ENCODE measurements at regions not wholly inside any gene's neighbourhood (a gene's known extent, or its start where the extent isn't known, plus 50 kb on each side); places are given as distances from the start of the nearest gene placed in this dataset.

- no peak for DNase-seq
These were observed 593.7 kb upstream of the KLF4 start for GRCh38 chr9:108083160-108083750.

DNA sequence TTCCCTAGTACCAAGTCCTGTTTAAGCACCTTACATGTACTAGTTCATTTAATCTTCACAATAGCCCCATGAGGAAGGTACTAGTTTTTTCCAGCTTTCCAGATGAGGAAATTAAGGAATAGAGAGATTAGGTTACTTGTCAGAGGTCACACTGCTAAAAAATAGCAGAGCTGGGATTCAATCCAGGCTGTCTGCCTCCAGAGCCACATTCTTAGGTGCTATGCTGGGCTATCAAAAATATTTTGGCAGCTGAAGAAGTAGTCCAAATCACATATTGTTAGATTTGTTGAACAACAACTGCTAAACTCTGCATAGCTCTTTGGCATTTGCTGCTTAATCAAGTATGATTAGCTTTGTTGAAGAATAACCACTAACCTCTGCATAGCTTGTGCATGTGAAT is 591.5 kb upstream of the KLF4 start:
- no peak for DNase-seq

DNA sequence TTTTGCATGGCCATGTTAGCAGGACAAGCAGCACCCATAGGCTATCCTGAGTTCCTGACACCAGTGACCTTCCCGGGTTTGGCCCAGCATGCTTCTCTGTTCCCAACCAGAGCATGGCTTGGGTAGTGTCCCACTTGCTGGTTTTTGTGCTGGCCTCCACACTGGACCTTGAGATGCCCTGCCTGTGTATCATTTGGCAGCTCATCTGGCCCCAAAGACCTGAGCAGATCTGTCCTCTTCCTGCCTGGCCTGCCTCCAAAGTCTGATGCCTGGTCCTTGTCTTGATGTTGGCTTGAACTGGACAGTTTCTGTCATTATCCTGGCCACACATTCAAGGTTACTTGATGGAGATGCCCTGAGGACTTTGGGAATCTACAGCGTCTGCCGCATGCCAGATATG is 590.7 kb upstream of the KLF4 start:
- no peak for DNase-seq

DNA sequence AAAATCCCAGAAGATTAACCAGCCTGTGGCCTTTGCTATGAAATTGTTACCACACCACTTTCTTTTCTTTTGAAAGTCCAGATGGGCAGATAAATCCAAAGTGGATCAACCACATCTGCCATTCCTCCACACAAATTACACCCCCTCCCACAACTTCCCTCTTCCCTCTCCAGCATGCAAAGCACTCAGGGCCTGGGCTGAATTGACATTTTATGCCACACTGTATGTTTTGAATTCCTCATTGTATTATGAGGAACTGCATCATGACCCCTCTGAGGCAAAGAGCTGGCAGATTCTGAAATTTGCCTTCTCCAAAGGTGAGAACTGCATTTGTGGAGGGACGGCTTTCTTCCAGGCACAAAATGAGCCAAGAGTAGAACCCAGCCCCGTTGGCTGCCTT is 589.2 kb upstream of the KLF4 start:
- no peak for DNase-seq

GRCh38 chr9:108078375-108078774 is 588.8 kb upstream of the KLF4 start:
- no peak for DNase-seq

DNA sequence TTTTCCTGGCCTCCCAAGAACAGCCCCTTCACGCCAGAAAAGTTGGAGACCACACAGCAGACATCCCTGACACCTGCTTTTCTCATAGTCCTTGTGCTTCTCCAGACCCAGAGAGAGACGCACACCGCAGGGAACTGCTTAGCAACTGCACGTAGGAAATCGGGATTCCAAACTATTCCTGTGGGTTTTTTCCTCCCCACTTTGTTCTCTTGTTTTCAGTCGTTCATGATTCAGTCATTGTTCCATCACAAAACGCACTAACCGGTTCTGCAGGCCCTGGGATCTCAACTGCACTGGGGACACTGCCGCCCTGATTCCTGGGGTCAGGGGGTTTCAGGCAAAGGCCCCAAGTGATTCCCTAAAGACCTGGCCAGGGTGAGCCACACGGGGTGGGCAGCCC is 588.0 kb upstream of the KLF4 start:
- no peak for DNase-seq

DNA sequence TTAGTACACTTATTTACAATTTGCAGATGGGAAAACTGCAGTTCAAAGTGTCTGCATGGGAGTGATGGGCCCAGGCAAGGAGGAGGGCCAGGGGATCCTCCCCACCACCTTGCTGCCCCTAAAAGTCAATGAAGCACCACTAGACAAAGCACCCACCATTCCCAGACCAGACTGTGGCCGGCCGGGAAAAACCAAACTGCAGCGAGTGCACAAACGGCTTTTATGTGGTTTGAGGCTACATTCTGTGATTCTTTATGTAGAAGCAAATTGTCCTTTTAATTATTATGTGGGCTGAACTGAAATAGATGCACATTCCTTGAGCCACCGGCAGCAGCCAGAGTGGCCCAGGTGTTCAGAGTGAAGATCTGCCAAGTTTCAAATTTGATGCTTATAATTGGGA is 585.3 kb upstream of the KLF4 start:
- DNase-seq = no peak

GRCh38 chr9:108073823-108074222 is 584.3 kb upstream of the KLF4 start:
- no peak for DNase-seq

DNA sequence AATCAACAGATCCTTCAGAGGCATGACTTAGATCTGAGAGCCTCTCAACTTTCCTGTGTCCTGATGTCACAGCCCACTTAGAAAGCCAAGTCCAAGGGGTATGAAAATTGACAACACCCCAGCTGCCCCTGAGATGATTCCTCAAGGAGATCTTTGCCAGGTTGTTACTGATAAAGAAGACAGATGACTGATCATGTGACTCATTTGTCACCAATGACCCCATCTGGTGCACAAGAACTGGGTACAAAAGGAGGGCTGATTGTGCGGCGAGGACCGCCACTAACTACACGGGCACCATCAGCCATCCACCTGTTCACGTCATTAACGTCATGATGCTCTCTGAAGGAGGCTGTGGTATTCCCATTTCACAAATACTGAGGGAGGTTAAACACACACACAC is 583.2 kb upstream of the KLF4 start:
- DNase-seq = no peak

- DNase-seq = no peak
These were observed 581.3 kb upstream of the KLF4 start for GRCh38 chr9:108070861-108071260.

DNA sequence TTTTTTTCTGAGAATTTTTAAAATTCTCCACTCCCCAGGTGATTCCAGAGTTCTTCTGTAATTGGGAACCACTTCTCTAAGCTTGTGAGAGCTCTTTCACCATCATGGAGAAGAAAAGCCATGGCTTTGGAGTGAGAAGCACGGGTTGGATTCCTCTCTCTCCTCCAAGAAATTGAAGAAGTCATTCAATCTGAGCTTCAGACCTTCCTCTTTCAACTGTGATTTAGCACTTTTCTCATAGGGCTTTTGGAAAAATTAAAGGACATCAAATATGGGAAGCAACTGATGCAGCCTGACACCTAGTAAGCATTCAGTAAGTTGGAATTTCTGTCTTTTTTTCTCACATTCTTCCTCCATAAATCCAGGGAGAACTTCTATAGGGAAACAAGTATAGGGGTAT is 580.4 kb upstream of the KLF4 start:
- no peak for DNase-seq

- DNase-seq = no peak
These were observed 573.1 kb upstream of the KLF4 start for GRCh38 chr9:108062680-108063079.

DNA sequence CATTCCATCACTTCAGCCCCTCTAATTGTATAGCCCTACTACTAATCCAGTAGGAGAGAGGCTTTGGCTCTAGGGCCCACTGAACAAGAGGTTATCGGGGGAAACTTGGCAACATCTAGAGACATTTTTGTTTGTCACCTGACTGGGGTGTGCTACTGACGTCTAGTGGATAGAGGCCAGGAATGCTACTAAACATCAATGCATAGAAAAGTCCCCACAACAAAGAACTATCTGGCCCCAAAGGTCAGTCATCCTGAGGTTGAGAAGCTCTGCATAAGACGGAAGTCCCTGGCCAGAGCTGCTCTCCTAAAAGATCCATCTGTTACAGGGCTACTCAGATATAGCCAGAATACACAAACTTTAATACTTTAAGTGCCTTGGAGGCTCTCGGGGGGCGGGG is 570.6 kb upstream of the KLF4 start:
- DNase-seq = no peak

DNA sequence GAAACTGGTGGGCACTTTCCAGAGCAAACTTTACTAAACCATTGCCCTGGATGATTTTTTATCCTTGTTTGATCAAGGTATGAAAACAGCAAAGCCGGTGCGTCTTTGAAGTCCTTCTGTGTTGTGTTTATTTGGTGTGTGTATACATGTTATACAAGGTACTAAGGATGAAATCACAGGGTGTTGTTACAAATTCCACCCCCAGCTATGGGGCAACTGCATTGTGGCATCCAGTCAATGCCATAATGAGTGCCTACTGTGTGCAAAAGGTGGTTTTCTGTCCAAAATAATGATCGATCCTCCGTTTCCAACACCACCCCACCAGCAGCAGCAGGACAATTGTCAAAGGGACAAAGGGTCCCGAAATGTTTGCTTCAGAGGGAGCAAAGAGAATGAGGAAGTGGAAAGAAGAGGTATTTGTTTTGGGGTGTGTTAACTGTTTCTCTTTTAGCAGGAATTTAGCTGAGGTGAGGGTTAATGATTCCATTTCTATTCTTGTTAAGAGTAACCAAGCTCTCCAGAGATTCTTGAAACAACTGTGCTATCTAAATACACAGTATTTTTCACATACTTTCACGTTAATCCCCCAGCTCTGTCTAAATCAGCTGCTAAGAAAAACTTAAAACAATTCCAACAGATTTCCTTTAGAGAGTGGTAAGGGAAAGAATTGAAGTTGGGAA is 568.7 kb upstream of the KLF4 start:
- no peak for DNase-seq

DNA sequence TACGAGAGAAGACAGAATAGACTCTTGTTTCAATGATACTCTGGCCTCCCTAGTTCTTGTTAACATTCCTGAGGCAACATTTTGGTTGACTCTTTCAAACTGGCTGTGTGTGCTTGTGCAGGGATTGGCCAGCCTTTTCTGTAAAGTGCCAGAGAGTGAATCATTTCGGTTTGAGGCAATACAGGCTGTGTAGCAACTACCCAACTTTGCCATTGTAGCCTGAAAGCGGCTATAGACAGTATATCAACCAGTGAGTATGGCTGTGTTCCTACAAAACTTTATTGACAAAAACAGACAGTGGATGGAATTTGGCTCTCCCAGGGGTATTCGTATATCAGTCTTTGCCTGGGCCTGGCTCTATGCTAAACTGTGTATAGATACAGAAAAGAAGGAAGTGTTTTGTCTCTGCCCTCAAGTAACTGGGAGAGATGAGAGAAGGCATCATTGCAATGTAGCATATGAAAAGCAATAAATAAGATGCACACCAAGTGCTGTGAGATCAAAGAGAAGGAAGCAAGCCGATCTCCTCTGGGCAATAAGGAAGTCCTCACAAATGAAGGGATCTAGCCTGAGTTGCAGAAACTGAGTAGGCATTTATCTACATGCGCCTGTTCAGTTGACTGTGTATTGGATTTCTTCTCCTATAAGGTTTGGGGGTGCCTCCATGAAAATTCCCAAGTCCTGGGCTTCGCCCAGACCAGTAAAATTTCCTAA is 568.0 kb upstream of the KLF4 start:
- no peak for DNase-seq

DNA sequence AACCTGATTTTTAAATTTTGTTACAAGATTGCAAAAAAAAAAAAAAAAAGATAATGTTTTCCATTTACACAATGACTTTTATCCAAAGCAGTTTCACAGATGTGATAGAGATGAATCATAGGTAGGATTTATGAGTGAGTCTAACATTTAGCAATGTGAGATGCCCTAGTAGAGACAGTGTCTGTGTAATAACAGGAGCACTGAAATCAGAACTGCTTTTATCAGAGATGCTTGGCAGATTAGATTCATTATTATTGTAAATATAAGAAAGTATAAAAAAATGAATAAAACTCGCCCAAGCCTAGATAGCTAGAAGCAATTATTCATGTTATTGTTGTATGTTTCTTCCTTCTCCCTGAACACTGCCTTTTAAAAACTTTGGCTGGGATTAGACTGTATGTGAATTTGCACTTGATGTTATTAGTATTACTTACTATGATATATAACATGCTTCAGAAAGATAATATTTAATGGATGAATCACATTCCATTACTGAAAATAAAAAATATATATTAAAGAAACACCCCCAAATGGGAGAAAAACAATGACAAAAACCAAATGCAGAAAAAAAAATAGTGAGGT is 567.3 kb upstream of the KLF4 start:
- no peak for DNase-seq

GRCh38 chr9:108056084-108056804 is 566.7 kb upstream of the KLF4 start:
- DNase-seq = no peak

GRCh38 chr9:108054131-108054630 is 564.6 kb upstream of the KLF4 start:
- no peak for DNase-seq

DNA sequence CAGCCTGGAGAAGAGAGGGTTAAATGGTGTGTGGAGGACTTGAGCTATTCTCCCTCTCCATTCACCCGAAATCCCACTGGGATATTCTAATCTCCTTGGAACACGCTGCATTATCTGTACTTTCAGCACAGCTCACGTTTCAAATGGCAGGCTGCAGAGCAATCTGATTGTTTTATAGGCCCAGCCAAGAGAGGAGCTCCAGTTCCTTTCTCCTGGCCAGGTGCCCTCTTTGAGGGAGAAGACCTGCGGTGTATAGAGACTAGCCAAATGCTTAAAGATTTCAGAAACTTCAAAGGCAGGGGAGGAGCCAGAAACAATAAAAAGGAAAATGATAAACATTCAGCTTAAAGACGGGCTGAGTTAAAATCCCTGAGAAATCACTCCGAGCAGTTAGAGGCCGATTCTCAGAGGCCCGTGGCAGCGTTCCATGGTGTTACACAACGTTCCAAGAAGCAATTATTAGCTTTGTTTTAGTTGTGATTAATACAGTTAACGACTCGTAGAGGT is 564.0 kb upstream of the KLF4 start:
- DNase-seq = no peak

GRCh38 chr9:108052431-108053080 is 563.0 kb upstream of the KLF4 start:
- DNase-seq = no peak

DNA sequence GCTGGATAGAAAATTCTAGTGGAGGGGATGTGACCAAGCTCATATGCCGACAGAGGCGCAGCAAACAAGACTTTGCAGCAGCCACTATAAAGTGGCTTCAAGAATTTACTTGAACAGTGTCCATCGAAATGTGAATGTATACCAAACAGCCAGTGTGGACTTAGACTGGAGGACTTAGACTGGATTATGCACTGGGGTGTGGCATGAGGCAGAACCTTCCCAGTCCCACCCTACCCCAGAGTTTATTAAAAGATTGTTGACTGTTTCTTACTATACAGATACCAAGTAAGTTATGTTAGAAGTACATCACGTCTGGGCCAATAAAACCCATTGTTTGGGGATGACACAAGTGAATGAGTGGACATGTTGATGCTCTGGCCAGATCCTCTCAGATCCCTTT is 561.3 kb upstream of the KLF4 start:
- DNase-seq = no peak

DNA sequence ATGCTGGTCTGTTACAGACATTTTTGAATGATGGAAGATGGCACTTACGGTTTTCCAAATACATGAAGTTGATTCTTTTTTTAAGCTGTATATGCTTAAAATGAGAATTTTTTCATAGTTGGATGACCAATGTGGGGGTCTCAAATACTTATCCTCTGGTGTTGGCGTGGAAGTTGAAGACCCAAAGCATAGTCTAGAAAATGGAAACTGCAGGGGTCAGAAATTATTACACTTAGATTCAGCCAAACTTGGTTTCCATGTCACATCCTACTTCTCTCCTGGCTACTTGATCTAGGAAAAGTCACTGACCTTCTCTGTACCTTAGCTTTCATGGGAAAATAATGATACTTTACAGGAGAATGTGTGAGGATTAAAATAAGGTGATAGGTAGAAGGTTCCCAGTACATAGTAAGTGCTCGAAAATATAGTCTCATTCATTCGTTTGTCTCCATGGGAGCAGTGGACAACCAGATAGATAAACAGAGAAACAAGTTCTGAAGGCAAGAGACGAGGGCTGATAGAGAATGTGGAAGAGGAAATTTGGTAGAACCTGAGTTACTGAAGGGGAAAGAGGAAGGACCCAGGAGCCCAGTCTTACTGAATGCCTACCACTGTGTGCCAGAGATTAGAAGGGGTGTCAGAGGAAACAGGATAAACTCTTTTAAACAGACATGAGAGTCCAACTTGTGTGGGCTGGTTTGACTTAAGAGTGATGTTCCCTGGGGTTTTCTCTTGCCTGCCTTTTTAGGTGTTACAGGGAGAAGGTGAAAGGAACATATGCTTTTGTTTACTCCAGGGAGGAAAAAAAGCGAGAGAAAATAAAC is 560.3 kb upstream of the KLF4 start:
- no peak for DNase-seq

Measured in CD4-positive, alpha-beta T cell treated with Interleukin-4 for 4 hours (primary cell).